ENCODE measurements at regions not wholly inside any gene's neighbourhood (a gene's known extent, or its start where the extent isn't known, plus 50 kb on each side); places are given as distances from the start of the nearest gene placed in this dataset.

- no peak for TF ChIP-seq CTCF (conservative IDR thresholded peaks at IDR 0.05; ENCODE audit: low read depth in 2 of 2)
- no peak for TF ChIP-seq REST (IDR thresholded peaks at IDR 0.05; ENCODE audit: unreplicated experiment)
- no peak for TF ChIP-seq CREB1 (CRISPR knock-in tag; IDR thresholded peaks at IDR 0.05; ENCODE audit: low read depth)
Observed at GRCh38 chr15:80331886-80332406, 72.2 kb upstream of the ARNT2 start.
